GM12873 (cell line): ENCODE measurements at regions not wholly inside any gene's neighbourhood (a gene's known extent, or its start where the extent isn't known, plus 50 kb on each side); places are given as distances from the start of the nearest gene placed in this dataset.

Experiments used
- TF ChIP-seq, protein P1 (sequence below): IDR thresholded peaks from 2 replicates; pipeline ENCODE4 v1.5.1; 2012; ENCODE audit warnings: low read depth, mild to moderate bottlenecking, moderate library complexity, low read length, control low read depth; ENCODE audit not compliant: insufficient read depth; ENCODE audit errors: missing control alignments

DNA sequence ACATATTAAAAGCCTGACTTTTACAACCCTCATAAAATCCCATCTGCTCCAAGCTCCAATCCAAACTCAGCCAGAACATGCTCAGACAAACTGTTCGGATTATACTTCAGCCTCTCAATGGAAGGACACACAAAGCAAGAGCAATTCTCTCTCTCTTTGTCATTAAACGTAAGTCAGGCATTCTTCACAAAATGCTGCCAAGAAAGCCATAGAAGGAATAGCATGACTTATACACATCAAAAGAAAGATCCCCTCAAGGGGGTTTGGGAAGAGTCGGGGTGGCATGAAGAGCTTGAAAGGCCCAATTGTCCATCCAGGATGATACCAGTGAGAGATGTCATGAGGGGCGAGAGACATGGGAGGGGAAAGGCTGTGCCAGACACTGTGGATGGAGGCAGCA lies 268.9 kb downstream of the PREX1 start:
- TF ChIP-seq, protein P1, sequence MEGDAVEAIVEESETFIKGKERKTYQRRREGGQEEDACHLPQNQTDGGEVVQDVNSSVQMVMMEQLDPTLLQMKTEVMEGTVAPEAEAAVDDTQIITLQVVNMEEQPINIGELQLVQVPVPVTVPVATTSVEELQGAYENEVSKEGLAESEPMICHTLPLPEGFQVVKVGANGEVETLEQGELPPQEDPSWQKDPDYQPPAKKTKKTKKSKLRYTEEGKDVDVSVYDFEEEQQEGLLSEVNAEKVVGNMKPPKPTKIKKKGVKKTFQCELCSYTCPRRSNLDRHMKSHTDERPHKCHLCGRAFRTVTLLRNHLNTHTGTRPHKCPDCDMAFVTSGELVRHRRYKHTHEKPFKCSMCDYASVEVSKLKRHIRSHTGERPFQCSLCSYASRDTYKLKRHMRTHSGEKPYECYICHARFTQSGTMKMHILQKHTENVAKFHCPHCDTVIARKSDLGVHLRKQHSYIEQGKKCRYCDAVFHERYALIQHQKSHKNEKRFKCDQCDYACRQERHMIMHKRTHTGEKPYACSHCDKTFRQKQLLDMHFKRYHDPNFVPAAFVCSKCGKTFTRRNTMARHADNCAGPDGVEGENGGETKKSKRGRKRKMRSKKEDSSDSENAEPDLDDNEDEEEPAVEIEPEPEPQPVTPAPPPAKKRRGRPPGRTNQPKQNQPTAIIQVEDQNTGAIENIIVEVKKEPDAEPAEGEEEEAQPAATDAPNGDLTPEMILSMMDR: no peak

DNA sequence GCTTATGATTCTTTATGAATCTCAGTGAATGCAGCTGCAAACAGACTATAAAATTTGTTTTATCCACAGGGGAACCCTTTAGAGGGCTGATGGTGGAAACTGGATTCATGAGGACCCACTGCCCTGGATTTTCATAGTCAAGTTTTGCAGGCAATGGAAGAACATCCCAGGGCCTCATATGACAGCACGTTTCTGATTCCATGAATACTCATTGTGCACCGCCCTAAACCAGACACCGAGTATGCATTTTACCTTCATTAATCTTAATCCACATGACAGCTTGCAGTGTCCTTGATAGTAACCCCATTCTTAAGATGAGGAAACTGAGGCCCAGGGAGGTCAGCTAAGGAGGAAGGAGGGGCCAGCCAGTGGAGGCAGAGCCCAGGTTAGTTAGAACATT lies 270.4 kb downstream of the PREX1 start:
- TF ChIP-seq, protein P1: no peak

DNA sequence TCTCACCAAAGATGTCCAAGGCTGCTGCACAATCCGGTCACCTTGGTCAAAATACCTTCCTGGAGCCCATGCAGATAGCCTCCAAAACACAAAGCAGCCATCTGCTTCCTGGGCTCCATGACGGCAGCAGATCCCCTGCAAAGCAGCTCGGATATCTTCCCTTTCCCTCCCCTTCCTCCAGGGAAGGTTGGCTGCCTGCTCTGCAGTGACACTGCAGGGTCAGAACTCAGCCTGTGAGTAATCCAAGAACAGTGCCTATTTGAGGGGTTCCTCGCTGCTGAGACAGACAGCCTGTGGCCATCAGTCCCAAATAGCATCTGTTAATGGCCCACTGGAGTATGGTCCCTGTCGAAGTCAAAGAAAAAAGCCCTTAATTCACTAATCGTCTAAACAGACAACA lies 270.8 kb downstream of the PREX1 start:
- TF ChIP-seq, protein P1: no peak

DNA sequence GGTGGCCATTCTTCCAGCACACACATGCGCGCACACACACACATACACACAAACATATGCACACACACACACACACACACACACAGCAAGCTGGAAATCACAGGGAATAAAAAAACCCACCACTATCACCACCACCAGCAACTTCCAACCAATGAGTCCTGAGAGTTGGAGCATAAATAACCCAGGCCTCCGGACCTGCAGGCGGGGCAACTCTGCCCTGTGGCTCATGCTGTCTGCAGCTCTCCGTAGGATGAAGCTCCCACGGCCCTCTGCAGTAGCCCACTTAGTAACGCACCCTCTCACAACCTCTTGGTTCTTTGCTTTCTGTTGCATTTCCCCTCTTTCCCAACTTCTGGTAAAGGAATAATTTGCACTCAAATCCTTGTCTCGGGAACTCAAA lies 275.2 kb downstream of the PREX1 start:
- TF ChIP-seq, protein P1: no peak

DNA sequence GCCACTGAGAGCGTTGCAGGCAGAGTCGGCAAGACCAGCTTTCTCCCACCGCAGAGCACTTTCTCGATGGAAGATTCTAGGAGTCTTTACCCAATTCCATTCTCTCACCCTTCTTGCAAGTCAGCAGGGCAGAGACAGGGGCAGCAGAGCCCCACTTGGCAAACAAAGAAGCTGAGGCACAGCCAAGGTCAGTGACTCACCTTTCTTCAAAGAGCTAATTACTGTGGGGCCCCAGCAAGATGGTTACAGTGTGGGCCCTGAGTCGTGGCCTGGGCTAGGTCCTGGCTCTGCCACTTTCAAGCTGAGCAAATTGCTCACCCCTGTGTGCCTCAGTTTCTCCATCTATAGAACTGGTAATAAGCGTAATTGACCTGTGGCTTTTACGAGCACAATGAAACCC lies 277.0 kb downstream of the PREX1 start:
- TF ChIP-seq, protein P1: no peak

DNA sequence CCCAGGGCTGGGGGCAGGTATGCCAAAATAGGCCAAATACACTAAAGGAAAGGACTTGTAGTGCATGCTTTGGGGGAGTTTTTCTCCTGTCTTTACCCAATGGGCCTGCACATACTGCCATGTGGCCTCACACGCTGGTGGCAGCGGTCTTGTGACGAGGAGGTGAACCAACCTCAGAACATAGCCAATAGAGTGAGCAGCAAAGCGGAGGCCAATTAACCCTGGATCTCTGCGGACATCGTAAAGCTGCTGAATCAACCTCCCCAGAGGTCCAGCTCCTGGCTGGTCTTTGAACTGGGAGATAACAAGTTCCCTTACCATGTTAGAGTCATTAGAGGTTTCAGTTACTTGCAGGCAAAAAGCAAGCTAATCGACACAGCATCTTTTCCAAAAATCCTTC lies 280.1 kb downstream of the PREX1 start:
- TF ChIP-seq, protein P1: no peak

DNA sequence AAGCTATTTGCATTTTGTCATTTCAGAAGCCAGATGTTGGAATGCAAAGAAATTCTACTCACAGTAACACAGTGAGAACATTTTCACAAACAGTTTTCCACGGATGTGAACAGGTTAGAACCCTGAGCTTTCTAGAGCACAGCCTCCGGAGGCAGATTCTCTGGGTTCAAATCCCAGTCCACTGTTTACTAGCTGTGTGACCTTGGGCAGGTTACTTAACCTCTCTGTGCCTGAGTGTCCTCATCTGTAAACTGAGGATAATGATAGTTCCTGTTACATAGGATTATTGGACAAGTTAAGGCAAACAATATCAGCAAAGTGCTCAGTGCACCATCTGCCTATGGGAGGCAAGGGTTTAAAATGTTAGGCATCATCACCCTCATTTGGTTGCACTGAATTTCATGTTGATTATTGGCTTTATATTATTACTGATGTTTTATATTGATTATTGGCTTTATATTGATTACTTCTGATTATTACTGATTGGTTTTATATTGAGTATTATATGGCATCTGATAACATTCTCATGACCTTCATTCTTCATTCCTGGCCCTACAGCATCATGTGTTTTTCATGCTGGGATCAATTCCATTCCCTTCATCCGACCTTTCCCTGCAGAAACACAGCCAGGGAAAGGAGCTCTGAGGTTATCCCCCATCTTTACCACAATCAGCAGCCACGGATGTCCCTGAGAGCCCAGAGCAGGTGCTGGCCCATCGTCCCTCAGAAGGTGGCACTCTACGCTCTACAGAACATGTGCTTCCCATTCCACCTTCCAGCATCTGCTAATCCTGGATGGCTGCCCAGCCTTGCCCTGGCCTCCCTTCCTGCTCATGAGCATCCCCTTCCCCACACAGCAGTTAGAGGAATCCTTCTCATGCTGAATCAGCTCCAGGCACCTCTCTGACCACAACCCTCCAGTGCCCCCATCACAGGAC lies 283.1 kb downstream of the PREX1 start:
- TF ChIP-seq, protein P1: no peak
